ENCODE measurements at regions not wholly inside any gene's neighbourhood (a gene's known extent, or its start where the extent isn't known, plus 50 kb on each side); places are given as distances from the start of the nearest gene placed in this dataset.

DNA sequence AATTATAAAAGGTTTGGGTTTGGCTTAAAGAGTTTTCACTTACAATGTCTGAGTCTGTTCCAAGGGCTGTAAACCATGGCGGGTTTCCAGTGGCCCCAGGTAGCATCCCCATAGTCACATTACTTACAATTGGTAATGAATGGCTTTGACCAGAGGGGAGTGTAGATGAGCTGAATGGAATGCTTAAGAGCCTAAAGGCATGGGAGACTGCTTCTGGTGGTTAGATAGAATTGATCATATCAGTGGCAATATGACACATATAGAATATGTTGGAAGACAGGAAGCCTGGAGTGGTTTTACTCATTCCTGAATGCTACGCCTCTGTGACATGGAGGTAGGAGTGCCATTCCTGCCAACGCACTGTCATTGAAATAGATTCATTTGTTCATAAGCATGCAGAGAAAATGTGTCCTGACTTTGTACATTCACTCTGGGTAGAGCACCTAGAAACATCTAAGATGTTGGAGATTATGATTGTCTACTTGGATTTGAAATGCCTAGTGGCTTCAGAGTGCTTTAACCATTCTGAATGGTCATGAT is 183.3 kb downstream of the BLID start:
- TF ChIP-seq NFYB (CRISPR knock-in tag; IDR thresholded peaks at IDR 0.05): no peak
- TF ChIP-seq, protein P1, sequence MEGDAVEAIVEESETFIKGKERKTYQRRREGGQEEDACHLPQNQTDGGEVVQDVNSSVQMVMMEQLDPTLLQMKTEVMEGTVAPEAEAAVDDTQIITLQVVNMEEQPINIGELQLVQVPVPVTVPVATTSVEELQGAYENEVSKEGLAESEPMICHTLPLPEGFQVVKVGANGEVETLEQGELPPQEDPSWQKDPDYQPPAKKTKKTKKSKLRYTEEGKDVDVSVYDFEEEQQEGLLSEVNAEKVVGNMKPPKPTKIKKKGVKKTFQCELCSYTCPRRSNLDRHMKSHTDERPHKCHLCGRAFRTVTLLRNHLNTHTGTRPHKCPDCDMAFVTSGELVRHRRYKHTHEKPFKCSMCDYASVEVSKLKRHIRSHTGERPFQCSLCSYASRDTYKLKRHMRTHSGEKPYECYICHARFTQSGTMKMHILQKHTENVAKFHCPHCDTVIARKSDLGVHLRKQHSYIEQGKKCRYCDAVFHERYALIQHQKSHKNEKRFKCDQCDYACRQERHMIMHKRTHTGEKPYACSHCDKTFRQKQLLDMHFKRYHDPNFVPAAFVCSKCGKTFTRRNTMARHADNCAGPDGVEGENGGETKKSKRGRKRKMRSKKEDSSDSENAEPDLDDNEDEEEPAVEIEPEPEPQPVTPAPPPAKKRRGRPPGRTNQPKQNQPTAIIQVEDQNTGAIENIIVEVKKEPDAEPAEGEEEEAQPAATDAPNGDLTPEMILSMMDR (CRISPR knock-in tag; IDR thresholded peaks at IDR 0.05): no peak
- TF ChIP-seq KDM5B (CRISPR knock-in tag; IDR thresholded peaks at IDR 0.05; ENCODE audit: borderline replicate concordance): no peak
- TF ChIP-seq ZKSCAN8 (CRISPR knock-in tag; IDR thresholded peaks at IDR 0.05; ENCODE audit: borderline replicate concordance): no peak
- TF ChIP-seq ZNF143 (CRISPR knock-in tag; IDR thresholded peaks at IDR 0.05): no peak
- no peak for TF ChIP-seq FOXM1 (CRISPR knock-in tag; IDR thresholded peaks at IDR 0.05)
- no peak for TF ChIP-seq ZNF589 (CRISPR knock-in tag; conservative IDR thresholded peaks at IDR 0.05)
- TF ChIP-seq ZNF24 (IDR thresholded peaks at IDR 0.05): no peak

Measured in HepG2 (cell line).